Adrenal gland (tissue), 9 donors: ENCODE measurements at regions not wholly inside any gene's neighbourhood (a gene's known extent, or its start where the extent isn't known, plus 50 kb on each side); places are given as distances from the start of the nearest gene placed in this dataset.

Experiments
- DNase-seq, 7 donors: peaks; one replicate each; pipeline ENCODE4 v3.0.0-alpha.2; 2019 to 2020
- H3K27ac ChIP-seq, 5 donors: fragments of 200-600 bp; sonication (generic) in 4 of 5; 1 replicate in 3 of 5; 2 replicates in 2 of 5; pipeline versions ENCODE4 v1.5.1 to v1.8.0; 2016 to 2020; ENCODE audit warnings: mild to moderate bottlenecking in 1 of 5
- H3K27me3 ChIP-seq: fragments of 200-600 bp; 2 replicates; pipeline ENCODE4 v1.8.0; 2021
- H3K36me3 ChIP-seq, 2 donors: fragments of 200-600 bp; replicated peaks in 1 of 2; 1 replicate in 1 of 2; 2 replicates in 1 of 2; pipeline versions ENCODE4 v1.5.1 to v1.8.0; 2018 to 2022
- H3K4me1 ChIP-seq, 2 donors: fragments of 200-600 bp; replicated peaks in 1 of 2; 1 replicate in 1 of 2; 2 replicates in 1 of 2; pipeline versions ENCODE4 v1.5.1 to v1.8.0; 2018 to 2021
- H3K4me3 ChIP-seq, 4 donors: fragments of 200-600 bp; sonication (generic) in 3 of 4; one replicate each; pipeline ENCODE4 v1.5.1; 2016 to 2018
- H3K9me3 ChIP-seq, 3 donors: fragments of 200-600 bp; sonication (generic) in 1 of 3; replicated peaks in 1 of 3; 1 replicate in 2 of 3; 2 replicates in 1 of 3; pipeline versions ENCODE4 v1.5.1 to v1.8.0; 2016 to 2021
- POLR2A ChIP-seq, 2 donors: fragments of 450-650 bp; IDR thresholded peaks; one replicate each; pipeline ENCODE4 v1.6.1; 2017; ENCODE audit warnings: antibody characterized with exemption in 2 of 2, mild to moderate bottlenecking in 2 of 2, moderate library complexity in 1 of 2
- WGBS, 4 donors: extraction: QIAGEN DNeasy Blood & Tissue Kit in 2 of 4; methylation state at CpG; one replicate each; pipeline versions ENCODE4 v1.1.5 to v1.1.7; 2013 to 2017; 5-methylcytosine and 5-hydroxymethylcytosine counted together
- intact Hi-C, 2 donors: fragments of 100-400 bp; cut with DNase I; formaldehyde crosslinking; loops; one replicate each; pipeline versions ENCODE4 v1.14.1 to v1.15.0; 2022 to 2023
- TF ChIP-seq, protein P1 (sequence below), 6 experiments: fragments of 450-650 bp in 4 of 6; fragments of 200-600 bp in 2 of 6; sonication (generic) in 1 of 6; IDR thresholded peaks; 1 replicate in 5 of 6; 2 replicates in 1 of 6; pipeline versions ENCODE4 v1.5.1 to v1.8.0; 2016 to 2021; ENCODE audit warnings: antibody characterized with exemption in 6 of 6, mild to moderate bottlenecking in 2 of 6, moderate library complexity in 1 of 6
- donor health status: healthy with polysubstance abuse.
- donor health status: Bipolar disorder and iron deficiency.
- donor health status: DM: yes; HTN: yes; CAD: no.
- donor health status: DM: no; HTN: no; CAD: no.
- donor health status: DM: no; HTN: no; CAD: no.

DNA sequence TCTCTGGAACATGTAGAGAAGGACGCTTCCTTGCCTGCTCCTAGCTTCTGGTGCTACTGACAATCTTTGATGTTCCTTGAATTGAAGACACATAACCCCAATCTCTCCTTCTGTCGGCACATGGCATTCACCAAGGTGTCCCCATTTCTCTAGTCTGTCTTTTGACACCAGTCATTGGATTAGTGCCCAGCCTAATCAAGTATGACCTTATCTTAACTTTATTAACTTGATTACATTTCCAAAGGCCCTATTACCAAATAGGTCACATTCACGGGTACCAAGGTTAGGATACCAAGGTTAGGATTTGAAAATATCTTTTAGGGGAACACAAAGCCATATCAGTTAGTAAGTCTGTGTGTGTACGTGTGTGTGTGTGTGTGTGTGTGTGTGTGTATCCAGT, 377.9 kb downstream of the CMPK2 start:
- no peaks in the 10 kb centered on the region for H3K27me3 ChIP-seq
- no peak for TF ChIP-seq POLR2A (IDR thresholded peaks at IDR 0.05)
- TF ChIP-seq, protein P1, sequence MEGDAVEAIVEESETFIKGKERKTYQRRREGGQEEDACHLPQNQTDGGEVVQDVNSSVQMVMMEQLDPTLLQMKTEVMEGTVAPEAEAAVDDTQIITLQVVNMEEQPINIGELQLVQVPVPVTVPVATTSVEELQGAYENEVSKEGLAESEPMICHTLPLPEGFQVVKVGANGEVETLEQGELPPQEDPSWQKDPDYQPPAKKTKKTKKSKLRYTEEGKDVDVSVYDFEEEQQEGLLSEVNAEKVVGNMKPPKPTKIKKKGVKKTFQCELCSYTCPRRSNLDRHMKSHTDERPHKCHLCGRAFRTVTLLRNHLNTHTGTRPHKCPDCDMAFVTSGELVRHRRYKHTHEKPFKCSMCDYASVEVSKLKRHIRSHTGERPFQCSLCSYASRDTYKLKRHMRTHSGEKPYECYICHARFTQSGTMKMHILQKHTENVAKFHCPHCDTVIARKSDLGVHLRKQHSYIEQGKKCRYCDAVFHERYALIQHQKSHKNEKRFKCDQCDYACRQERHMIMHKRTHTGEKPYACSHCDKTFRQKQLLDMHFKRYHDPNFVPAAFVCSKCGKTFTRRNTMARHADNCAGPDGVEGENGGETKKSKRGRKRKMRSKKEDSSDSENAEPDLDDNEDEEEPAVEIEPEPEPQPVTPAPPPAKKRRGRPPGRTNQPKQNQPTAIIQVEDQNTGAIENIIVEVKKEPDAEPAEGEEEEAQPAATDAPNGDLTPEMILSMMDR (IDR thresholded peaks at IDR 0.05) = no peak
- DNase-seq = no peak
- no peak overlapping the region for H3K27ac ChIP-seq
- no peaks in the 10 kb centered on the region for H3K9me3 ChIP-seq
- WGBS, 4 donors = 60 to 66% (median 61%) methylated on average over 4 of the region's 4 CpGs
- no peaks in the 10 kb centered on the region for H3K4me1 ChIP-seq
- H3K4me3 ChIP-seq = no peak overlapping the region
- H3K36me3 ChIP-seq = no peaks in the 10 kb centered on the region
- intact Hi-C loops = no loop called here

DNA sequence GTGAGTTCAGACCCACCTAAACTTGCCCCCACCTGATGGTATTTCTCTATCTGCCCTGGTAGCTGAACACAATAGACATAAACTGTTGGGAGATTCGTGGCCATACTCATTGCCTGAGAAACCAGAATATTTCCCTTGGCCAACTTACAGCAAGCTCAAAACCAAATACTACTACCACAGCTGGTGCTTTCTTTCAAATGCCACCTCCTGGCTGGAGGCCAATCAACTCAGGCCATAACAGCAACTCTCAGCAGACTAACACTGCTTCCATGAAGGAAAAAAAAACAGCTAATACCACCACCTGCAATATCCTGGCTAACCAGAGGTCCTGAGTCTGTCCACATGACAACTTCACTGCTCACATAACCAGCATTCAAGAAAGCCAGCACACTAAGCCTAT, 373.1 kb downstream of the CMPK2 start:
- no peaks in the 10 kb centered on the region for H3K27me3 ChIP-seq
- TF ChIP-seq POLR2A (IDR thresholded peaks at IDR 0.05) = no peak
- TF ChIP-seq, protein P1 (IDR thresholded peaks at IDR 0.05) = no peak
- intact Hi-C loops = no loop called here
- no peak for DNase-seq
- H3K9me3 ChIP-seq = no peaks in the 10 kb centered on the region
- H3K4me3 ChIP-seq = no peak overlapping the region
- no peaks in the 10 kb centered on the region for H3K4me1 ChIP-seq
- no peaks in the 10 kb centered on the region for H3K36me3 ChIP-seq
- H3K27ac ChIP-seq = no peak overlapping the region
- WGBS, 4 donors = 55 to 70% (median 58%) methylated on average over 1 of the region's 1 CpG

DNA sequence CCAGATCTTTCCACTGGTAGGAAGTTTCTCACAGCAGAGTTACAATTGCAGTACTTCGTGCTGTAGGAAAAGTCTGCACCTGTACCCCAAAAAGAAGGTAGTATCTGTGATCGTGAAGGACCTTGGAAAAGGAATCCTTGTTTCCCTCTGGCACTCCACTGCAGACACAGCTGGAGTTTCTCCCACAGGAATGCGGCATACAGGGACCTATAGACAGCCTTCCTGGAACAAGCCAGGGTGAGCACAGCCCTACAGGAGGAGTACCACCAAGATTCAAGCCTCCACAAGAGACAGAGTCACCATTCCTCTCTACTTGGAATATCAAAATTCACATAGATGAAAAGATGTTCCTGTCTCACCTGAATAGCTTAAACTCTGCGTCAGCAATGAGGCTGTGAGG, 372.4 kb downstream of the CMPK2 start:
- no peaks in the 10 kb centered on the region for H3K9me3 ChIP-seq
- TF ChIP-seq, protein P1 (IDR thresholded peaks at IDR 0.05) = no peak
- no peak for TF ChIP-seq POLR2A (IDR thresholded peaks at IDR 0.05)
- intact Hi-C loops = no loop called here
- H3K27ac ChIP-seq = no peak overlapping the region
- DNase-seq = no peak
- no peaks in the 10 kb centered on the region for H3K36me3 ChIP-seq
- no peaks in the 10 kb centered on the region for H3K27me3 ChIP-seq
- no peak overlapping the region for H3K4me3 ChIP-seq
- no peaks in the 10 kb centered on the region for H3K4me1 ChIP-seq
- WGBS, 4 donors = 77 to 84% (median 82%) methylated on average over 4 of the region's 4 CpGs

DNA sequence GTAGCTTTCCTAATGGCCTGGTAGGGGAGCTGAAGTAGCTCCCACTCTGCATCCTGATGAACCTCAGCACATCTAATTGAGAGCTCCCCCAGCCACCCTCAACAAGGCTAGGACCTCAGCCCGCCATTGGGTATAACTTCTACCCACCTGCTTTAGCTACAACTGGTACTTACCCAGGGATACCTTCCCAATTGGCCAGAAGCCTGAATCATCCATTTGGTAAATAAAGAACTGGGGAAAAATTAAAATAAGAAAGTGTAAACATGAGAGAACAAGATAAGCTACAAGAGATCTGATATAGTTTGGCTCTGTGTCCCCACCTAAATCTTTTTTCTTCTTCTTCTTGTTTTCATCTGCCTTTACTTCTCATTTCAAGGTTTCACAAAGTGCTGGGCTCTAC, 372.0 kb downstream of the CMPK2 start:
- H3K4me3 ChIP-seq = no peak overlapping the region
- no peaks in the 10 kb centered on the region for H3K27me3 ChIP-seq
- H3K27ac ChIP-seq = no peak overlapping the region
- TF ChIP-seq POLR2A (IDR thresholded peaks at IDR 0.05) = no peak
- TF ChIP-seq, protein P1 (IDR thresholded peaks at IDR 0.05) = no peak
- no peaks in the 10 kb centered on the region for H3K36me3 ChIP-seq
- WGBS, 4 donors = 73 to 86% (median 76%) methylated on average over 1 of the region's 1 CpG
- DNase-seq = no peak
- no peaks in the 10 kb centered on the region for H3K4me1 ChIP-seq
- intact Hi-C loops = no loop called here
- H3K9me3 ChIP-seq = no peaks in the 10 kb centered on the region
